ENCODE measurements at regions not wholly inside any gene's neighbourhood (a gene's known extent, or its start where the extent isn't known, plus 50 kb on each side); places are given as distances from the start of the nearest gene placed in this dataset.
A peak's percentile ranks its signal among the peaks of the same experiment; 100 is the strongest.
"Not testable (repeated sequence)": the region's sequence is repeated elsewhere in the genome, so short reads cannot be mapped to it uniquely, and the experiment has no call there.

DNA sequence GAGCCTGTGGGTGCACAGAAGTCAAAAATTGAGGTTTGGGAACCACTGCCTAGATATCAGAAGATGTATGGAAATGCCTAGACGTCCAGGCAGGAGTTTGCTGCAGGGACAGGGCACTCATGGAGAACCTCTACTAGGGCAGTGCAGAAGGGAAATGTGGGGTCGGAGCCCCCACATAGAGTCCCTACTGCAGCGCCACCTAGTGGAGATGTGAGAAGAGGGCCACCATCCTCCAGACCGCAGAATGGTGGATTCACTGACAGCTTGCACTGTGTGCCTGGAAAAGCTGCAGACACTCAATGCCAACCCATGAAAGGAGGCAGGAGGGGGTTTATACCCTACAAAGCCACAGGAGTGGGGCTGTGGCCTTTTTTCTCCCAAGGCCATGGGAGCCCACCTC lies 159.0 kb upstream of the ROPN1B start:
- H3K36me3 ChIP-seq (ENCODE audit: control insufficient read depth, low read length); H3K4me2 ChIP-seq (ENCODE audit: low read length); H3K27ac ChIP-seq (ENCODE audit: low read depth, low read length); H3K9me3 ChIP-seq (ENCODE audit: control insufficient read depth, insufficient read depth, low read length); H3K4me1 ChIP-seq (ENCODE audit: control insufficient read depth, low read length); H3F3A ChIP-seq (ENCODE audit: control insufficient read depth, insufficient read depth); H3K4me3 ChIP-seq (ENCODE audit: low read length); H3K79me2 ChIP-seq (ENCODE audit: control insufficient read depth, low read length); H3K27me3 ChIP-seq (ENCODE audit: control insufficient read depth, low read length); H3K9me2 ChIP-seq (replicated peaks; ENCODE audit: control insufficient read depth, low read length); H4K20me1 ChIP-seq (ENCODE audit: control insufficient read depth, insufficient read depth, low read depth, low read length): not testable (repeated sequence)
- TF ChIP-seq CTCF (IDR thresholded peaks at IDR 0.05; ENCODE audit: low read depth, low read length, poor library complexity, severe bottlenecking) = peak; percentile 23

GRCh38 chr3:125822175-125822574 lies 146.8 kb upstream of the ROPN1B start:
- not testable (repeated sequence) for H3K9me3 ChIP-seq (ENCODE audit: control insufficient read depth, insufficient read depth, low read length); H3K4me2 ChIP-seq (ENCODE audit: low read length)

GRCh38 chr3:125831005-125831750 lies 137.8 kb upstream of the ROPN1B start:
- not testable (repeated sequence) for H3K79me2 ChIP-seq (ENCODE audit: control insufficient read depth, low read length); H3F3A ChIP-seq (ENCODE audit: control insufficient read depth, insufficient read depth); H3K9me3 ChIP-seq (ENCODE audit: control insufficient read depth, insufficient read depth, low read length); H4K20me1 ChIP-seq (ENCODE audit: control insufficient read depth, insufficient read depth, low read depth, low read length); H3K4me2 ChIP-seq (ENCODE audit: low read length); H3K4me1 ChIP-seq (ENCODE audit: control insufficient read depth, low read length); H3K4me3 ChIP-seq (ENCODE audit: low read length); H3K27me3 ChIP-seq (ENCODE audit: control insufficient read depth, low read length); H3K27ac ChIP-seq (ENCODE audit: low read depth, low read length); H3K9me2 ChIP-seq (replicated peaks; ENCODE audit: control insufficient read depth, low read length); H3K36me3 ChIP-seq (ENCODE audit: control insufficient read depth, low read length)

More at GRCh38 chr3:125822175-125822574, 146.8 kb upstream of the ROPN1B start:
- H3K9me2 ChIP-seq (replicated peaks; ENCODE audit: control insufficient read depth, low read length); H3K27ac ChIP-seq (ENCODE audit: low read depth, low read length); H3K36me3 ChIP-seq (ENCODE audit: control insufficient read depth, low read length); H3K27me3 ChIP-seq (ENCODE audit: control insufficient read depth, low read length); H3K4me3 ChIP-seq (ENCODE audit: low read length); H3F3A ChIP-seq (ENCODE audit: control insufficient read depth, insufficient read depth); H4K20me1 ChIP-seq (ENCODE audit: control insufficient read depth, insufficient read depth, low read depth, low read length); H3K79me2 ChIP-seq (ENCODE audit: control insufficient read depth, low read length); H3K4me1 ChIP-seq (ENCODE audit: control insufficient read depth, low read length): not testable (repeated sequence)

- not testable (repeated sequence) for H3K79me2 ChIP-seq (ENCODE audit: control insufficient read depth, low read length); H3K9me2 ChIP-seq (replicated peaks; ENCODE audit: control insufficient read depth, low read length); H3K4me2 ChIP-seq (ENCODE audit: low read length); H3K27ac ChIP-seq (ENCODE audit: low read depth, low read length); H3K27me3 ChIP-seq (ENCODE audit: control insufficient read depth, low read length); H3F3A ChIP-seq (ENCODE audit: control insufficient read depth, insufficient read depth); H3K36me3 ChIP-seq (ENCODE audit: control insufficient read depth, low read length); H3K4me3 ChIP-seq (ENCODE audit: low read length); H4K20me1 ChIP-seq (ENCODE audit: control insufficient read depth, insufficient read depth, low read depth, low read length); H3K9me3 ChIP-seq (ENCODE audit: control insufficient read depth, insufficient read depth, low read length); H3K4me1 ChIP-seq (ENCODE audit: control insufficient read depth, low read length)
Measured at GRCh38 chr3:125835562-125835961, 133.4 kb upstream of the ROPN1B start.

GRCh38 chr3:125836011-125836551 lies 132.9 kb upstream of the ROPN1B start:
- H3K9me3 ChIP-seq (ENCODE audit: control insufficient read depth, insufficient read depth, low read length); H4K20me1 ChIP-seq (ENCODE audit: control insufficient read depth, insufficient read depth, low read depth, low read length); H3K4me3 ChIP-seq (ENCODE audit: low read length); H3F3A ChIP-seq (ENCODE audit: control insufficient read depth, insufficient read depth); H3K79me2 ChIP-seq (ENCODE audit: control insufficient read depth, low read length); H3K9me2 ChIP-seq (replicated peaks; ENCODE audit: control insufficient read depth, low read length); H3K4me2 ChIP-seq (ENCODE audit: low read length); H3K36me3 ChIP-seq (ENCODE audit: control insufficient read depth, low read length); H3K4me1 ChIP-seq (ENCODE audit: control insufficient read depth, low read length); H3K27me3 ChIP-seq (ENCODE audit: control insufficient read depth, low read length); H3K27ac ChIP-seq (ENCODE audit: low read depth, low read length): not testable (repeated sequence)

- not testable (repeated sequence) for H4K20me1 ChIP-seq (ENCODE audit: control insufficient read depth, insufficient read depth, low read depth, low read length); H3K9me3 ChIP-seq (ENCODE audit: control insufficient read depth, insufficient read depth, low read length); H3K4me3 ChIP-seq (ENCODE audit: low read length); H3K36me3 ChIP-seq (ENCODE audit: control insufficient read depth, low read length); H3K27ac ChIP-seq (ENCODE audit: low read depth, low read length); H3K79me2 ChIP-seq (ENCODE audit: control insufficient read depth, low read length); H3K4me1 ChIP-seq (ENCODE audit: control insufficient read depth, low read length); H3K4me2 ChIP-seq (ENCODE audit: low read length); H3K27me3 ChIP-seq (ENCODE audit: control insufficient read depth, low read length); H3F3A ChIP-seq (ENCODE audit: control insufficient read depth, insufficient read depth); H3K9me2 ChIP-seq (replicated peaks; ENCODE audit: control insufficient read depth, low read length)
Measured at GRCh38 chr3:125836786-125837185, 132.2 kb upstream of the ROPN1B start.

- not testable (repeated sequence) for H3K9me3 ChIP-seq (ENCODE audit: control insufficient read depth, insufficient read depth, low read length); H3F3A ChIP-seq (ENCODE audit: control insufficient read depth, insufficient read depth); H3K36me3 ChIP-seq (ENCODE audit: control insufficient read depth, low read length); H3K4me2 ChIP-seq (ENCODE audit: low read length); H3K4me1 ChIP-seq (ENCODE audit: control insufficient read depth, low read length); H3K27ac ChIP-seq (ENCODE audit: low read depth, low read length); H3K9me2 ChIP-seq (replicated peaks; ENCODE audit: control insufficient read depth, low read length); H3K27me3 ChIP-seq (ENCODE audit: control insufficient read depth, low read length); H4K20me1 ChIP-seq (ENCODE audit: control insufficient read depth, insufficient read depth, low read depth, low read length); H3K4me3 ChIP-seq (ENCODE audit: low read length); H3K79me2 ChIP-seq (ENCODE audit: control insufficient read depth, low read length)
Measured at GRCh38 chr3:125838857-125839256, 130.1 kb upstream of the ROPN1B start.
